ENCODE measurements at regions not wholly inside any gene's neighbourhood (a gene's known extent, or its start where the extent isn't known, plus 50 kb on each side); places are given as distances from the start of the nearest gene placed in this dataset.

GRCh38 chr5:17428176-17428800, 69.7 kb upstream of the TAF11L2 start:
- no peaks in the 10 kb centered on the region for H3K4me1 ChIP-seq (ENCODE audit: control insufficient read depth in 3 of 3, insufficient read depth in 3 of 3, low read length in 3 of 3)
- H3K36me3 ChIP-seq (ENCODE audit: control insufficient read depth in 3 of 3, insufficient read depth in 3 of 3, low read length in 3 of 3) = no peaks in the 10 kb centered on the region
- H3K4me3 ChIP-seq (ENCODE audit: low read length in 3 of 3) = no peak overlapping the region
- no peak overlapping the region for H3K27ac ChIP-seq (ENCODE audit: low read depth, low read length)
- H3K27me3 ChIP-seq (ENCODE audit: control insufficient read depth in 3 of 3, insufficient read depth in 3 of 3, low read length in 3 of 3) = no peaks in the 10 kb centered on the region
- no peaks in the 10 kb centered on the region for H3K9me3 ChIP-seq (ENCODE audit: control insufficient read depth in 3 of 3, low read length in 3 of 3)
- no peak overlapping the region for H3K9ac ChIP-seq (ENCODE audit: low read depth in 1 of 3, low read length in 3 of 3)

- Histone ChIP-seq H3K9ac (ENCODE audit: low read depth in 1 of 3, low read length in 3 of 3) (no peak overlapping the region), H3K9me3 (ENCODE audit: control insufficient read depth in 3 of 3, low read length in 3 of 3) (no peaks in the 10 kb centered on the region), H3K27me3 (ENCODE audit: control insufficient read depth in 3 of 3, insufficient read depth in 3 of 3, low read length in 3 of 3) (no peaks in the 10 kb centered on the region), H3K4me3 (ENCODE audit: low read length in 3 of 3) (no peak overlapping the region), H3K36me3 (ENCODE audit: control insufficient read depth in 3 of 3, insufficient read depth in 3 of 3, low read length in 3 of 3) (no peaks in the 10 kb centered on the region), H3K27ac (ENCODE audit: low read depth, low read length) (no peak overlapping the region), H3K4me1 (ENCODE audit: control insufficient read depth in 3 of 3, insufficient read depth in 3 of 3, low read length in 3 of 3) (no peaks in the 10 kb centered on the region)
Observed at GRCh38 chr5:17429353-17429752, 68.7 kb upstream of the TAF11L2 start.

- no peaks in the 10 kb centered on the region for H3K9me3 ChIP-seq (ENCODE audit: control insufficient read depth in 3 of 3, low read length in 3 of 3)
- no peak overlapping the region for H3K27ac ChIP-seq (ENCODE audit: low read depth, low read length)
- H3K36me3 ChIP-seq (ENCODE audit: control insufficient read depth in 3 of 3, insufficient read depth in 3 of 3, low read length in 3 of 3) = no peaks in the 10 kb centered on the region
- no peak overlapping the region for H3K9ac ChIP-seq (ENCODE audit: low read depth in 1 of 3, low read length in 3 of 3)
- no peaks in the 10 kb centered on the region for H3K27me3 ChIP-seq (ENCODE audit: control insufficient read depth in 3 of 3, insufficient read depth in 3 of 3, low read length in 3 of 3)
- no peaks in the 10 kb centered on the region for H3K4me1 ChIP-seq (ENCODE audit: control insufficient read depth in 3 of 3, insufficient read depth in 3 of 3, low read length in 3 of 3)
- H3K4me3 ChIP-seq (ENCODE audit: low read length in 3 of 3) = no peak overlapping the region
Observed at GRCh38 chr5:17430241-17430640, 67.8 kb upstream of the TAF11L2 start.

- Histone ChIP-seq H3K27ac (ENCODE audit: low read depth, low read length) (no peak overlapping the region), H3K27me3 (ENCODE audit: control insufficient read depth in 3 of 3, insufficient read depth in 3 of 3, low read length in 3 of 3) (no peaks in the 10 kb centered on the region), H3K9ac (ENCODE audit: low read depth in 1 of 3, low read length in 3 of 3) (no peak overlapping the region), H3K4me1 (ENCODE audit: control insufficient read depth in 3 of 3, insufficient read depth in 3 of 3, low read length in 3 of 3) (peaks cover 0 to 3% (median 0%) of the 10 kb centered on the region in 3 donors), H3K4me3 (ENCODE audit: low read length in 3 of 3) (no peak overlapping the region), H3K9me3 (ENCODE audit: control insufficient read depth in 3 of 3, low read length in 3 of 3) (no peaks in the 10 kb centered on the region), H3K36me3 (ENCODE audit: control insufficient read depth in 3 of 3, insufficient read depth in 3 of 3, low read length in 3 of 3) (no peaks in the 10 kb centered on the region)
Observed at GRCh38 chr5:17431272-17432050, 66.6 kb upstream of the TAF11L2 start.

- Histone ChIP-seq H3K4me1 (ENCODE audit: control insufficient read depth in 3 of 3, insufficient read depth in 3 of 3, low read length in 3 of 3) (peaks cover 0 to 3% (median 0%) of the 10 kb centered on the region in 3 donors), H3K36me3 (ENCODE audit: control insufficient read depth in 3 of 3, insufficient read depth in 3 of 3, low read length in 3 of 3) (no peaks in the 10 kb centered on the region), H3K9me3 (ENCODE audit: control insufficient read depth in 3 of 3, low read length in 3 of 3) (no peaks in the 10 kb centered on the region), H3K27ac (ENCODE audit: low read depth, low read length) (no peak overlapping the region), H3K4me3 (ENCODE audit: low read length in 3 of 3) (no peak overlapping the region), H3K27me3 (ENCODE audit: control insufficient read depth in 3 of 3, insufficient read depth in 3 of 3, low read length in 3 of 3) (no peaks in the 10 kb centered on the region), H3K9ac (ENCODE audit: low read depth in 1 of 3, low read length in 3 of 3) (no peak overlapping the region)
Observed at GRCh38 chr5:17432569-17432968, 65.5 kb upstream of the TAF11L2 start.

- peaks cover 0 to 3% (median 0%) of the 10 kb centered on the region in 3 donors for H3K4me1 ChIP-seq (ENCODE audit: control insufficient read depth in 3 of 3, insufficient read depth in 3 of 3, low read length in 3 of 3)
- no peak overlapping the region for H3K4me3 ChIP-seq (ENCODE audit: low read length in 3 of 3)
- no peaks in the 10 kb centered on the region for H3K27me3 ChIP-seq (ENCODE audit: control insufficient read depth in 3 of 3, insufficient read depth in 3 of 3, low read length in 3 of 3)
- no peak overlapping the region for H3K27ac ChIP-seq (ENCODE audit: low read depth, low read length)
- no peaks in the 10 kb centered on the region for H3K9me3 ChIP-seq (ENCODE audit: control insufficient read depth in 3 of 3, low read length in 3 of 3)
- H3K36me3 ChIP-seq (ENCODE audit: control insufficient read depth in 3 of 3, insufficient read depth in 3 of 3, low read length in 3 of 3) = no peaks in the 10 kb centered on the region
- H3K9ac ChIP-seq (ENCODE audit: low read depth in 1 of 3, low read length in 3 of 3) = no peak overlapping the region
Observed at GRCh38 chr5:17433406-17433805, 64.6 kb upstream of the TAF11L2 start.

- H3K9ac ChIP-seq (ENCODE audit: low read depth in 1 of 3, low read length in 3 of 3) = no peak overlapping the region
- peaks cover 0 to 3% (median 0%) of the 10 kb centered on the region in 3 donors for H3K4me1 ChIP-seq (ENCODE audit: control insufficient read depth in 3 of 3, insufficient read depth in 3 of 3, low read length in 3 of 3)
- H3K27ac ChIP-seq (ENCODE audit: low read depth, low read length) = no peak overlapping the region
- H3K36me3 ChIP-seq (ENCODE audit: control insufficient read depth in 3 of 3, insufficient read depth in 3 of 3, low read length in 3 of 3) = no peaks in the 10 kb centered on the region
- no peak overlapping the region for H3K4me3 ChIP-seq (ENCODE audit: low read length in 3 of 3)
- H3K27me3 ChIP-seq (ENCODE audit: control insufficient read depth in 3 of 3, insufficient read depth in 3 of 3, low read length in 3 of 3) = no peaks in the 10 kb centered on the region
- no peaks in the 10 kb centered on the region for H3K9me3 ChIP-seq (ENCODE audit: control insufficient read depth in 3 of 3, low read length in 3 of 3)
Observed at GRCh38 chr5:17434982-17435381, 63.0 kb upstream of the TAF11L2 start.

GRCh38 chr5:17436350-17436749, 61.7 kb upstream of the TAF11L2 start:
- Histone ChIP-seq H3K27me3 (ENCODE audit: control insufficient read depth in 3 of 3, insufficient read depth in 3 of 3, low read length in 3 of 3) (no peaks in the 10 kb centered on the region), H3K4me1 (ENCODE audit: control insufficient read depth in 3 of 3, insufficient read depth in 3 of 3, low read length in 3 of 3) (peaks cover 0 to 3% (median 0%) of the 10 kb centered on the region in 3 donors), H3K27ac (ENCODE audit: low read depth, low read length) (peak overlapping the region; percentile 16), H3K9ac (ENCODE audit: low read depth in 1 of 3, low read length in 3 of 3) (no peak overlapping the region), H3K36me3 (ENCODE audit: control insufficient read depth in 3 of 3, insufficient read depth in 3 of 3, low read length in 3 of 3) (no peaks in the 10 kb centered on the region), H3K9me3 (ENCODE audit: control insufficient read depth in 3 of 3, low read length in 3 of 3) (peaks cover 0 to 3% (median 2%) of the 10 kb centered on the region in 3 donors), H3K4me3 (ENCODE audit: low read length in 3 of 3) (peak overlapping the region in 1 of 3 donors; percentile 54)

- H3K36me3 ChIP-seq (ENCODE audit: control insufficient read depth in 3 of 3, insufficient read depth in 3 of 3, low read length in 3 of 3) = no peaks in the 10 kb centered on the region
- peak overlapping the region in 1 of 3 donors; percentile 54 for H3K4me3 ChIP-seq (ENCODE audit: low read length in 3 of 3)
- H3K9me3 ChIP-seq (ENCODE audit: control insufficient read depth in 3 of 3, low read length in 3 of 3) = peaks cover 0 to 3% (median 2%) of the 10 kb centered on the region in 3 donors
- H3K27ac ChIP-seq (ENCODE audit: low read depth, low read length) = peak overlapping the region; percentile 16
- H3K4me1 ChIP-seq (ENCODE audit: control insufficient read depth in 3 of 3, insufficient read depth in 3 of 3, low read length in 3 of 3) = peaks cover 0 to 3% (median 0%) of the 10 kb centered on the region in 3 donors
- no peak overlapping the region for H3K9ac ChIP-seq (ENCODE audit: low read depth in 1 of 3, low read length in 3 of 3)
- no peaks in the 10 kb centered on the region for H3K27me3 ChIP-seq (ENCODE audit: control insufficient read depth in 3 of 3, insufficient read depth in 3 of 3, low read length in 3 of 3)
Observed at GRCh38 chr5:17436761-17437221, 61.2 kb upstream of the TAF11L2 start.

GRCh38 chr5:17438027-17438426, 60.0 kb upstream of the TAF11L2 start:
- Histone ChIP-seq H3K27ac (ENCODE audit: low read depth, low read length) (no peak overlapping the region), H3K9me3 (ENCODE audit: control insufficient read depth in 3 of 3, low read length in 3 of 3) (peaks cover 0 to 3% (median 2%) of the 10 kb centered on the region in 3 donors), H3K9ac (ENCODE audit: low read depth in 1 of 3, low read length in 3 of 3) (no peak overlapping the region), H3K36me3 (ENCODE audit: control insufficient read depth in 3 of 3, insufficient read depth in 3 of 3, low read length in 3 of 3) (no peaks in the 10 kb centered on the region), H3K27me3 (ENCODE audit: control insufficient read depth in 3 of 3, insufficient read depth in 3 of 3, low read length in 3 of 3) (no peaks in the 10 kb centered on the region), H3K4me1 (ENCODE audit: control insufficient read depth in 3 of 3, insufficient read depth in 3 of 3, low read length in 3 of 3) (peaks cover 0 to 3% (median 0%) of the 10 kb centered on the region in 3 donors), H3K4me3 (ENCODE audit: low read length in 3 of 3) (no peak overlapping the region)

Data from skeletal muscle tissue (tissue), 3 donors.